NCI-H2196 treated with DMSO at 0.1 percent for 48 hours (cell line): ENCODE measurements at regions not wholly inside any gene's neighbourhood (a gene's known extent, or its start where the extent isn't known, plus 50 kb on each side); places are given as distances from the start of the nearest gene placed in this dataset.
"Not testable (repeated sequence)": the region's sequence is repeated elsewhere in the genome, so short reads cannot be mapped to it uniquely, and the experiment has no call there.

Experiments
- DNase-seq: peaks from one replicate; lab custom pipeline; 2025; ENCODE audit not compliant: unreplicated experiment; lab: John Stamatoyannopoulos, UW

GRCh38 chr11:134613646-134614045 is 201.6 kb upstream of the B3GAT1 start:
- DNase-seq = no peak

GRCh38 chr11:134612140-134613030 is 200.3 kb upstream of the B3GAT1 start:
- DNase-seq = no peak

GRCh38 chr11:134611537-134611936 is 199.5 kb upstream of the B3GAT1 start:
- DNase-seq = no peak

DNA sequence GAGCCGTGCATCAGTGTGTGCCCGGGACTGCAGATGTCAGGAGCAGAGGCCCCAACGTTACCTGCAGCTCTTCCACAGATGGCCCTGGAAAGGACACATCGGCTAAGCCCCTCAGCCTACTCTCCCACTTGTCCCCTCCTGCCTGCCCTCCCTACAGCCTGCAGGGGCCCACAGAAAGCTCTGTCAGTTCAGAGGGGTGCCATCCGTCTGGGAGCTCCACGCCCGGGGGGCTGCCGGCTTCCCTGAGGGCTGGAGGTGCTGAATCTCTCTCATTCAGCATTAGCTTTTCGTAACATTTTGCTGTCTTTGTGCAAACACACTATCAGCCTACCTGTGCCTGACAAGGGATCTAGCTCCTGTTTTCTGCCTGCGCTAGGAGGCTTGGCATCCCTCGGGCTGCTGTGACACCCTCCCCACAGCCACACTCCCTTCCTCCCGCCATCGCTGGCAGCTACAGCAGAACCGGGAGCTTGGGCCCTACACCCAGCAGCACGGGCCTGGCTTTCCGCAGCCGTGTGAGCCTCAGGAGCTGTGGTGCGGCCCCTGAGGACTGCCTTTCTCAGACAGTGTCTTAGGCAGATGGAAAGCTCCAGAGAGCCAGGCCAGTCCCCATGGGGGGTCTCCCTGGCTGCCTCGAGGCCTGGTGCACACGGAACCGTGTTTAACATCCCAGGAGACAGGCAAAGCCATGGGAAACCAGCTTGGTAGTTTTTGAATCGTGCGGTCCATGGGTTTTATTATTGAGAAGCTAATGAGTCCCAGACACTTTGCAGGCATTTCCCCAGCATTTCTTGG is 198.3 kb upstream of the B3GAT1 start:
- DNase-seq = no peak

GRCh38 chr11:134609361-134610115 is 197.5 kb upstream of the B3GAT1 start:
- DNase-seq = no peak

DNA sequence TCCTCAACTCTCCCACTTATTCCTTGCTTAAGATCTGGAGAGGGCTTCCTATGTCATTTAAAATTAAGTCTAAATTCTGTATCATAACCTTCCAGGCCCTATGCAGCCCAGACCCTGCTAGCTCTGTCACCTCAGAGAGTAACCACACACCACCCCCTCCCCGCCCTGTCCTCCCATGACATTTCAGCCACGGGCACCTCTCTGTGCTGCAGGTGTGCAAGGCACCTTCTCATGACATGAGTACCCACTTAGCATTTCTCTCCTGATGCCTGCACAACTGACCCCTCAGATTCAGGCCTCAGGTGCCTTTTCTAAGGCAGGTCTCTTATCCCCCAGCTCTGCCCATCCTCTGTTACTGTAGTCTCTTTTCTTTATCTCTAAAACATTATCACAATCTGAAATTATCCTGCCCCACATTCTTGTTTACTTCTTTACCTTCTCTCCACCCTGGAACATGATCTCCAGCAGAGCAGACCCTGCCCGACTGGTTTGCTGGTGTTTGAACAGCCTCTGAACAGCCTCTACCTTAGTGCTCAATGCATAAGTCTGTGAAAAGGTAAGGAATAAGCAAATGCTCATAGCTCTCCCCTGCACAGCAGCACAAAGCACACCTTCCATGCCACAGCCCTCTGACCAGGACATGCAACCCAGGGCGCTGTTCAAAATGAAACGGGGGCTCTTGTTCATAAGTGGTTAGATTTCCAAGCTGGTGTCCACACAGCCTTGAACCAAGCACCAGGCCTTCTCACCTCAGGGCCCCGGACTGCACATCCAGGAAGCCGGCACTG is 196.1 kb upstream of the B3GAT1 start:
- DNase-seq = no peak

GRCh38 chr11:134606251-134606650 is 194.2 kb upstream of the B3GAT1 start:
- DNase-seq = no peak

DNA sequence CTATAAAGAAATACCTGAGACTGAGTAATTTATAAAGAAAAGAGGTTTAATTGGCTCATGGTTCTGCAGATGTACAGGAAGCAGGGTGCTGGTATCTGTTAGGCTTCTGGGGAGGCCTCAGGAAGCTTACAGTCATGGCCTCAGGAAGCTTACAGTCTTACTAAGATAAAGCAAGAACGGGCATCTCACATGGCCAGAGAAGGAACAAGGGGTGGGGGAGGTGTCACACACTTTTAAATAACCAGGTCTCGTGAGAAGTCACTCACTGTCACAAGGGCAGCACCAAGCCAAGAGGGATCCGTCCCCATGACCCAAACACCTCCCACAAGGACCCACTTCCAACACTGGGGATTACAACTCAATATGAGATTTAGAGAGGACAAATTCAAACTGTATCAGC is 192.8 kb upstream of the B3GAT1 start:
- DNase-seq = no peak

GRCh38 chr11:134599299-134599771 is 187.3 kb upstream of the B3GAT1 start:
- DNase-seq = no peak

- DNase-seq = no peak
These were observed 186.3 kb upstream of the B3GAT1 start for GRCh38 chr11:134598368-134598767.

DNA sequence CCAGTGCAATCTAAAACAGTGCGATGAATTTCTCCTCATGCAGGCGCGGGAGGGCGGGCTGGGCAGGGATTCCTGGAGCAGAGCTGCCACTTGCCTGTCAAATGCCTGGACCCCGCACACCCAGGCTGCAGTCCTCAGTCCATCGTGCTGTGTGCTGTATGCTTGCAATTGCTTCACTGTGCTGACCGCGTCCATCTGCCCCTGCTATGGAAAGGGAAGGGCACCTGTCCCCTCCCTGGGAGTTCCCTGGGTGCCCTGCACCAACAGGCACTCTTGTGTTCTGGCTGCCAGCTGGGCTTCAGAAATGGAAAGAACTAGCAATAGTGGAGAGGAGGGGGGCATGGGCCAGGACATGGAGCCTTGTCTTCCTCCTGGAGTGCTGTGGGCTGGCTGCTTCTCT is 185.4 kb upstream of the B3GAT1 start:
- DNase-seq = no peak

DNA sequence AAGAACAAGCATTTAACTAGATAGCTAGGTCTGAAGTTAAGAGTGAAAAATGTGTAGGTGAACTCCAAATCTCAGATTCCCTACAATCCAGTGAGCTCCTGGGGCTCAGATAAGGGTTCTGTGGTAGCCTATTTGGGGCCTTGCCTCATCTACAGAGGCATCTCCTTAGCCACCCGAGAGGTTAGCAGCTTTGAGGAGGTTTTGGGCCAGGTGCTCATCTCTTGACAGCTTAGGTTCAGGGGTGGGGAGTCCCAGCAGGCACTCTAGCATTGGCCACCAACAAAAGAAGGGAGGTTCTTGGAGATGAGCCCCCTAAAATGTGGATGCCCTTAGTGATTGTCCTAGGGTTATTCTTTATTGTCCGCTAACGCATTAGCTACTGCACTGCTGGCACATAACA is 184.4 kb upstream of the B3GAT1 start:
- no peak for DNase-seq

DNA sequence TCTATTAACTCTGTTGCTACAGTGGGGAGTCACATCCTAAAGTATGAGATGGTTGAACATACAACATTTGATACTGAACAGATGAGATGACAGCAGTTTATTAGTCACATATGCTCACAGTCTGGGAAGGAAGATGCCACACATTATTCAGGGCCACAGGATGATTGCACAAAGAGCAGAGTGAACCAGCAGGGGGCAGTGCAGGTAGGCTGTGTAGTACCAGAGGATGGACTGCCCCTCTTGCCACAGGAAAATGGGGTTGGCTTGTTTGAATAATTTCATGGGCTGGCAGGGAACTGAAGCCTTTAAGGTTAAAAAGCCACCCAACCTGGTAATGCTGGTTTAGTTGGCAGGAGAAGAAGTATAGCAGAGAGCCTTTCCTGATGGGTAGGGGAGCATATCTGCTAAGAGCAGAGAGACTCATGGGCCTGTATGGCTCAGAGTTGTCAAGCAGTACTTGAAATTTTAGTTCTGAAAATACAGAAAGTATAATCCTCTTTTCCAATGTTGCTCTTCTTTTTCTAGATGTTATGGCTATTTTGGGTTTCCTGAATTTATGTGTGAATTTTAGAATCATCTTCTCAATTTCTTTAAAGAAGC is 180.4 kb upstream of the B3GAT1 start:
- DNase-seq = no peak

- DNase-seq = no peak
These were observed 179.3 kb upstream of the B3GAT1 start for GRCh38 chr11:134591338-134591737.

DNA sequence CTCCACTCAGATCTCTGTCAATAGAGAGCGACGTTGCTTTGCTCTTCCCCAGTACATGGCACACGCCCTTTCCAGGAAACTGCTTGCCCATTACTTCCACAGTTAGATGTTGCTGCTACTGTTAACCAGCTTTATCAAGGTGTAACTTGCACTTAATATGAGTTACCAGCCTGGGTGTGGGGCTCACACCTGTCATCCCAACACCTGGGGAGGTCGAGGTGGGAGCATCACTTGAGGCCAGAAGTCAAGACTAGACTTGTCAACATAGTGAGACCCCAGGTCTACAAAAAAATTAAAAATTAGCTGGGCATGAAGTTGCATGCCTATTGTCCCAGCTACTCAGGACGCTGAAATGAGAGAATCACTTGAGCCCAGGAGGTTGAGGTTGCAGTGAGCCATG is 177.1 kb upstream of the B3GAT1 start:
- no peak for DNase-seq

DNA sequence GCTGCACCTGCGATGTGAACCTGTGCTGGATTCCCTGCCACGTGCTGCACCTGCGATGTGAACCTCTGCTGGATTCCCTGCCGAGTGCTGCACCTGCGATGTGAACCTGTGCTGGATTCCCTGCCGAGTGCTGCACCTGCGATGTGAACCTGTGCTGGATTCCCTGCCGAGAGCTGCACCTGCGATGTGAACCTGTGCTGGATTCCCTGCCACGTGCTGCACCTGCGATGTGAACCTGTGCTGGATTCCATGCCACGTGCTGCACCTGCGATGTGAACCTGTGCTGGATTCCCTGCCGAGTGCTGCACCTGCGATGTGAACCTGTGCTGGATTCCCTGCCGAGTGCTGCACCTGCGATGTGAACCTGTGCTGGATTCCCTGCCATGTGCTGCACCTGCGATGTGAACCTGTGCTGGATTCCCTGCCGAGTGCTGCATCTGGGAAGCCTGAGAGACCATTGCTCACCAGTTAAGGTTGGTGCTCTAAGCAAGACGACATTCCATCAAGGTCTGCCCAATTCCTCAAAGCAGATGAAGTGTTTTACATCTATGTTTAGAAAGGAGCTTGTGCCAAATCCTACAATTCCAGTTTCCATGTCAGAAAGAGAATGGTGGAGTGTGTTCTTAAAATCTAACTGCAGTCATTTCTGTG is 176.5 kb upstream of the B3GAT1 start:
- not testable (repeated sequence) for DNase-seq

- DNase-seq = no peak
These were observed 175.3 kb upstream of the B3GAT1 start for GRCh38 chr11:134587345-134587744.

DNA sequence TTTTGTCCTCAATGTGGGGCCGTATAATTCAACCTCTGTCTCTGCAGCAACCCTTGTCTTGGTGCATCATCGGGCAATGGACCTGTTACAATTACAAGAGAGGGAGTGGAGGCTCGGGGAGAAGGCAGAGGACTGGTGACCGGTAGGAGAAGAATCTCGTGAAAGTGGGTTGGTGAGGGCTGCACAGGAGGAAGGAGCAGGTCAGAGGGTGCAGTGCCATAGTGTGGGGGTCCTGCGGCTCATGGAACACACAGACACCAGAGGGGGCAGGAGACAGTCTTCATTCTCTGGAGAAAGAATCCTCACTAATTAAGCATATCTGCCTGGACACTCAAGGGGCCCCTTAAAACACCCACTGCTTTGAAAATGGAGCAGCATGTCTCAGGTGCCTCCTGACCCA is 174.7 kb upstream of the B3GAT1 start:
- DNase-seq = no peak
